ENCODE measurements at regions not wholly inside any gene's neighbourhood (a gene's known extent, or its start where the extent isn't known, plus 50 kb on each side); places are given as distances from the start of the nearest gene placed in this dataset.

GRCh38 chr5:39586185-39586584, 161.4 kb upstream of the DAB2 start:
- no peak for DNase-seq (ENCODE audit: low read depth)
- TF ChIP-seq CTCF (IDR thresholded peaks at IDR 0.05; ENCODE audit: insufficient read depth, low read depth, low read length), result no peak

GRCh38 chr5:39584927-39585326, 160.1 kb upstream of the DAB2 start:
- no peak overlapping the region for H3K4me3 ChIP-seq (ENCODE audit: low read depth, low read length)
- TF ChIP-seq CTCF (IDR thresholded peaks at IDR 0.05; ENCODE audit: insufficient read depth, low read depth, low read length), result no peak
- DNase-seq (ENCODE audit: low read depth), result peak; percentile 30

More at GRCh38 chr5:39586185-39586584, 161.4 kb upstream of the DAB2 start:
- H3K4me3 ChIP-seq (ENCODE audit: low read depth, low read length), result no peak overlapping the region

- H3K4me3 ChIP-seq (ENCODE audit: low read depth, low read length), result no peak overlapping the region
- no peak for TF ChIP-seq CTCF (IDR thresholded peaks at IDR 0.05; ENCODE audit: insufficient read depth, low read depth, low read length)
- DNase-seq (ENCODE audit: low read depth), result peak; percentile 70
Observed at GRCh38 chr5:39580702-39581453, 156.1 kb upstream of the DAB2 start.

GRCh38 chr5:39579750-39580149, 155.0 kb upstream of the DAB2 start:
- no peak for DNase-seq (ENCODE audit: low read depth)
- no peak for TF ChIP-seq CTCF (IDR thresholded peaks at IDR 0.05; ENCODE audit: insufficient read depth, low read depth, low read length)
- H3K4me3 ChIP-seq (ENCODE audit: low read depth, low read length), result no peak overlapping the region

- H3K4me3 ChIP-seq (ENCODE audit: low read depth, low read length), result no peak overlapping the region
- DNase-seq (ENCODE audit: low read depth), result peak; percentile 52
- TF ChIP-seq CTCF (IDR thresholded peaks at IDR 0.05; ENCODE audit: insufficient read depth, low read depth, low read length), result peak; percentile 50
Observed at GRCh38 chr5:39578887-39579497, 154.2 kb upstream of the DAB2 start.

GRCh38 chr5:39577529-39577928, 152.7 kb upstream of the DAB2 start:
- no peak overlapping the region for H3K4me3 ChIP-seq (ENCODE audit: low read depth, low read length)
- TF ChIP-seq CTCF (IDR thresholded peaks at IDR 0.05; ENCODE audit: insufficient read depth, low read depth, low read length), result no peak
- no peak for DNase-seq (ENCODE audit: low read depth)
